T-helper 2 cell treated with Interferon-gamma antibody and Interleukin-4, amounts not matched to agents 5 μg/mL and 100 μg/mL, for 36 hours (primary cell): ENCODE measurements at regions not wholly inside any gene's neighbourhood (a gene's known extent, or its start where the extent isn't known, plus 50 kb on each side); places are given as distances from the start of the nearest gene placed in this dataset.

Experiments
- DNase-seq: peaks from one replicate; pipeline ENCODE4 v3.0.0; 2021; ENCODE audit warnings: low spot score
- H3K27ac Mint-ChIP-seq: one replicate; pipeline ENCODE4 v1.8.0; 2021; ENCODE audit warnings: mild to moderate bottlenecking, mixed read lengths
- H3K27me3 Mint-ChIP-seq: one replicate; pipeline ENCODE4 v1.8.0; 2021; ENCODE audit warnings: low read depth, mixed read lengths
- H3K36me3 Mint-ChIP-seq: one replicate; pipeline ENCODE4 v1.8.0; 2021; ENCODE audit warnings: low read depth, mixed read lengths
- H3K4me1 Mint-ChIP-seq: one replicate; pipeline ENCODE4 v1.8.0; 2021; ENCODE audit warnings: low read depth, mixed read lengths
- H3K4me3 Mint-ChIP-seq: one replicate; pipeline ENCODE4 v1.8.0; 2022; ENCODE audit warnings: mild to moderate bottlenecking, moderate library complexity, mixed read lengths
- H3K9me3 Mint-ChIP-seq: one replicate; pipeline ENCODE4 v1.8.0; 2021; ENCODE audit warnings: mixed read lengths

GRCh38 chr14:84959851-84960520, 570.0 kb upstream of the FLRT2 start:
- Mint-ChIP-seq H3K36me3 (no peaks in the 10 kb centered on the region), H3K4me1 (no peaks in the 10 kb centered on the region), H3K9me3 (peaks cover 38% of the 10 kb centered on the region), H3K4me3 (no peak overlapping the region), H3K27ac (no peak overlapping the region), H3K27me3 (no peaks in the 10 kb centered on the region)
- DNase-seq = no peak

GRCh38 chr14:84961637-84962036, 568.3 kb upstream of the FLRT2 start:
- DNase-seq = no peak
- H3K4me3 Mint-ChIP-seq = no peak overlapping the region
- no peak overlapping the region for H3K27ac Mint-ChIP-seq
- no peaks in the 10 kb centered on the region for H3K36me3 Mint-ChIP-seq
- no peaks in the 10 kb centered on the region for H3K27me3 Mint-ChIP-seq
- peaks cover 29% of the 10 kb centered on the region for H3K9me3 Mint-ChIP-seq
- H3K4me1 Mint-ChIP-seq = no peaks in the 10 kb centered on the region

GRCh38 chr14:84963518-84963917, 566.4 kb upstream of the FLRT2 start:
- no peak overlapping the region for H3K27ac Mint-ChIP-seq
- DNase-seq = no peak
- no peaks in the 10 kb centered on the region for H3K36me3 Mint-ChIP-seq

DNA sequence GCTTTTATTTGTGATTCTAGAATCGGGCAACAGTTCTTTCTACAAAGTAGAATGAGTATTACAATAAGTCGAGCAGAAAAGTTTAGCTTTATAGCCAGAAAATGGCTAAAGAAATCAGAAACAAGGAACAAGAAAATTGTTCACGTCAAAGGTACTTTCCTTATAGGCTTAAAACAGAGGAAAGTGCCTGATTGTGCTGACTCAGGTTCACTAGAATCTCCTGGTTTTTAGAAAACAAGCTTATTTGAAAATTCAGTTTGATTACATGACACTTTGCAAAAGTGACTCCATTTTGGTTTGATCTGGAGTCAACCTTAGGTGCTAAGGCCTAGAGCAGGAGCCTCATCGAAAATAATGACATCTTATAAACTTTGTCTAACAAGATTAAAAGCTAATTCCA, 564.7 kb upstream of the FLRT2 start:
- no peak overlapping the region for H3K27ac Mint-ChIP-seq
- no peaks in the 10 kb centered on the region for H3K4me1 Mint-ChIP-seq
- no peak overlapping the region for H3K4me3 Mint-ChIP-seq
- H3K36me3 Mint-ChIP-seq = no peaks in the 10 kb centered on the region
- H3K9me3 Mint-ChIP-seq = peaks cover 23% of the 10 kb centered on the region
- DNase-seq = no peak
- no peaks in the 10 kb centered on the region for H3K27me3 Mint-ChIP-seq

More at GRCh38 chr14:84963518-84963917, 566.4 kb upstream of the FLRT2 start:
- no peaks in the 10 kb centered on the region for H3K27me3 Mint-ChIP-seq
- H3K4me3 Mint-ChIP-seq = no peak overlapping the region
- no peaks in the 10 kb centered on the region for H3K4me1 Mint-ChIP-seq
- H3K9me3 Mint-ChIP-seq = peaks cover 26% of the 10 kb centered on the region

GRCh38 chr14:84969501-84969900, 560.4 kb upstream of the FLRT2 start:
- H3K27me3 Mint-ChIP-seq = no peaks in the 10 kb centered on the region
- no peak for DNase-seq
- H3K4me1 Mint-ChIP-seq = no peaks in the 10 kb centered on the region
- H3K27ac Mint-ChIP-seq = no peak overlapping the region
- no peak overlapping the region for H3K4me3 Mint-ChIP-seq
- no peaks in the 10 kb centered on the region for H3K36me3 Mint-ChIP-seq
- peaks cover 17% of the 10 kb centered on the region for H3K9me3 Mint-ChIP-seq

- Mint-ChIP-seq H3K27me3 (no peaks in the 10 kb centered on the region), H3K4me1 (no peaks in the 10 kb centered on the region), H3K9me3 (peaks cover 22% of the 10 kb centered on the region), H3K4me3 (no peak overlapping the region), H3K27ac (no peak overlapping the region), H3K36me3 (no peaks in the 10 kb centered on the region)
- DNase-seq = no peak
Observed at GRCh38 chr14:84975241-84975902, 554.6 kb upstream of the FLRT2 start.

GRCh38 chr14:84976805-84977204, 553.1 kb upstream of the FLRT2 start:
- H3K4me3 Mint-ChIP-seq = no peak overlapping the region
- no peak for DNase-seq
- no peaks in the 10 kb centered on the region for H3K4me1 Mint-ChIP-seq
- no peak overlapping the region for H3K27ac Mint-ChIP-seq
- H3K9me3 Mint-ChIP-seq = peaks cover 22% of the 10 kb centered on the region
- no peaks in the 10 kb centered on the region for H3K36me3 Mint-ChIP-seq
- H3K27me3 Mint-ChIP-seq = no peaks in the 10 kb centered on the region

DNA sequence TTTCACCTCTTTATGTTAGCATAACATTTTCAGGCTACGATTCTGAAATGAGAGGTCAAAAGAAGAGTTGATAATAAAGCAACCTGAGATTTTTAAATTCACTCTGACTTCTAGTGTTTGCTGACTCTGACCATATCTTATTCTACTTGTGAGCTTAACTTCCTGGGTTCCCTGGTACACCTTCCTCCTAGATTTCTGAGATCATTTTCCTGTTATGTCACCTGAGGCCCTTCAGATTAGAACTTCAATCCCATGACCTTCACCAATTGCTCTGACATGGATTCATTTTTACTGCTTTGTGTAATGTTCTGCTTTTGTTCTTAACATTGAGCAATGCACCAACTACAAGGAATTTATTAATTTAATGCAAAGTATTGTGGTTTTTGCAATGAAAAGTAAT, 542.9 kb upstream of the FLRT2 start:
- H3K4me1 Mint-ChIP-seq = no peaks in the 10 kb centered on the region
- H3K4me3 Mint-ChIP-seq = no peak overlapping the region
- no peaks in the 10 kb centered on the region for H3K27me3 Mint-ChIP-seq
- H3K36me3 Mint-ChIP-seq = no peaks in the 10 kb centered on the region
- H3K27ac Mint-ChIP-seq = no peak overlapping the region
- no peak for DNase-seq
- peaks cover 21% of the 10 kb centered on the region for H3K9me3 Mint-ChIP-seq

GRCh38 chr14:84988357-84988756, 541.6 kb upstream of the FLRT2 start:
- Mint-ChIP-seq H3K4me3 (no peak overlapping the region), H3K36me3 (no peaks in the 10 kb centered on the region), H3K4me1 (no peaks in the 10 kb centered on the region), H3K9me3 (peaks cover 21% of the 10 kb centered on the region), H3K27me3 (no peaks in the 10 kb centered on the region), H3K27ac (no peak overlapping the region)
- no peak for DNase-seq

- no peaks in the 10 kb centered on the region for H3K27me3 Mint-ChIP-seq
- H3K36me3 Mint-ChIP-seq = no peaks in the 10 kb centered on the region
- H3K9me3 Mint-ChIP-seq = peaks cover 26% of the 10 kb centered on the region
- no peak for DNase-seq
- no peak overlapping the region for H3K4me3 Mint-ChIP-seq
- no peak overlapping the region for H3K27ac Mint-ChIP-seq
- no peaks in the 10 kb centered on the region for H3K4me1 Mint-ChIP-seq
Observed at GRCh38 chr14:84991021-84991420, 538.9 kb upstream of the FLRT2 start.

GRCh38 chr14:84998216-84998615, 531.7 kb upstream of the FLRT2 start:
- Mint-ChIP-seq H3K27me3 (no peaks in the 10 kb centered on the region), H3K9me3 (peaks cover 22% of the 10 kb centered on the region), H3K27ac (no peak overlapping the region), H3K36me3 (no peaks in the 10 kb centered on the region), H3K4me1 (no peaks in the 10 kb centered on the region), H3K4me3 (no peak overlapping the region)
- no peak for DNase-seq

DNA sequence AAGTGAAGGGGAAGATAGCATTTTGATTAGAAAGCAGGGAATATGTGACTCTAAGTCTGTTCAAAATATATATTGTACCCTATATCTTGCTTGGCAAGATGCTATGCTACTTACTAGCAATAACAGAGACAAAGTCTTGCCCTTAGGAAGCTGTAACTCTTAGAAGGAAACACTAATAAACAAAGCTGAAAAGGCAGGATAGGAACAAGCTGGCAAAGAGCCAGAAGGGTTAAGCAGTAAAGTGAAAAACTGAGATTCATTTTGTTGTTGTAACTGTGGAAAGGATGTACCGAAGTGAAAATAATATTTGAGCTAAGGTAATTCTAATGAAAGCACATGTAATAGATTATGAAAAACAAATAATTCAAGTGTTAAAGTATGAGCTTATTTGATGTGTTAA, 527.1 kb upstream of the FLRT2 start:
- Mint-ChIP-seq H3K36me3 (no peaks in the 10 kb centered on the region), H3K4me3 (no peak overlapping the region), H3K27ac (no peak overlapping the region), H3K9me3 (peaks cover 21% of the 10 kb centered on the region), H3K4me1 (no peaks in the 10 kb centered on the region), H3K27me3 (no peaks in the 10 kb centered on the region)
- no peak for DNase-seq

- no peaks in the 10 kb centered on the region for H3K4me1 Mint-ChIP-seq
- no peaks in the 10 kb centered on the region for H3K27me3 Mint-ChIP-seq
- no peaks in the 10 kb centered on the region for H3K36me3 Mint-ChIP-seq
- H3K27ac Mint-ChIP-seq = no peak overlapping the region
- H3K9me3 Mint-ChIP-seq = peaks cover 26% of the 10 kb centered on the region
- H3K4me3 Mint-ChIP-seq = no peak overlapping the region
- DNase-seq = no peak
Observed at GRCh38 chr14:85003805-85004204, 526.1 kb upstream of the FLRT2 start.

GRCh38 chr14:85009506-85009905, 520.4 kb upstream of the FLRT2 start:
- Mint-ChIP-seq H3K27me3 (no peaks in the 10 kb centered on the region), H3K27ac (no peak overlapping the region), H3K36me3 (no peaks in the 10 kb centered on the region), H3K9me3 (peaks cover 42% of the 10 kb centered on the region), H3K4me1 (no peaks in the 10 kb centered on the region), H3K4me3 (no peak overlapping the region)
- DNase-seq = no peak

DNA sequence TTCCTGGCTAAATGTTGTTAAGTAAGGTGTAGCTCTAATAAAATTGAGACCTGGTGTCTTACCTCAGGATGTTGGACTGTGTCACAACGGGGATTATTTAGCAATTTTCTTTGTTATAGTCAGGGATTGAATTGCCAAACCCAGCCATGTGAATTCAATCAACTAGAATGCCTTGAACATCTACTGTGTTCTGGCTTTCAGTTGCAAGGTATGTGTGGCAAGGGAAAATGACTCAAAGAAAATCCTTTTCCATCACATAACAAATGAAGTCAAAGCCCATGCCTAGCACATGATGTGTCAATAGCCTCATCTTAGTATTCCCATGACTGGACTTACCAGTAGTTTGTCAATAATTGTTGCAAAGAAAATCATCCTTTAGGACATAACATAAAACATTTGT, 519.8 kb upstream of the FLRT2 start:
- H3K36me3 Mint-ChIP-seq = no peaks in the 10 kb centered on the region
- H3K27ac Mint-ChIP-seq = no peak overlapping the region
- no peak overlapping the region for H3K4me3 Mint-ChIP-seq
- H3K4me1 Mint-ChIP-seq = no peaks in the 10 kb centered on the region
- H3K27me3 Mint-ChIP-seq = no peaks in the 10 kb centered on the region
- H3K9me3 Mint-ChIP-seq = peaks cover 43% of the 10 kb centered on the region
- no peak for DNase-seq
